ENCODE measurements at regions not wholly inside any gene's neighbourhood (a gene's known extent, or its start where the extent isn't known, plus 50 kb on each side); places are given as distances from the start of the nearest gene placed in this dataset.

- DNase-seq (ENCODE audit: low read depth) = no peak
Measured at GRCh38 chr10:3624367-3624766, 160.6 kb downstream of the KLF6 start.

DNA sequence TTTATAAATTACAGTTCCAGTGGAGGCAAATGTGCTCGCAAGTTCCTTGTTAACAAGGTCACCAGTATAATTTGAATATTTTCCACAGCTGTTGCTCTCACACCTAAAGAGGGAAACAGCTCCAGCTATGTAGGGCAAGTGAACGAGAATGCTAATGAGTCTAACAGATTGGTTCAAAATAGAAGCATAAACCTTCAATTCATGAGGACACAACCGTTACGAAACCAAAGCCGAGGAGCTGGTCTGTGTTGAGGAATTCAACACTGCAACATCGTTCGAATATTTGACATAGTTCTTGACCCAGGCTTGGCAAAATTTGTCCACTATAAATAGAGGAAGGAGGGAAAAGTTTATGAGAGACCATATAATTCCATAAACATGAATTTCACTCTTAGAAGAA lies 161.3 kb downstream of the KLF6 start:
- DNase-seq (ENCODE audit: low read depth) = no peak

DNA sequence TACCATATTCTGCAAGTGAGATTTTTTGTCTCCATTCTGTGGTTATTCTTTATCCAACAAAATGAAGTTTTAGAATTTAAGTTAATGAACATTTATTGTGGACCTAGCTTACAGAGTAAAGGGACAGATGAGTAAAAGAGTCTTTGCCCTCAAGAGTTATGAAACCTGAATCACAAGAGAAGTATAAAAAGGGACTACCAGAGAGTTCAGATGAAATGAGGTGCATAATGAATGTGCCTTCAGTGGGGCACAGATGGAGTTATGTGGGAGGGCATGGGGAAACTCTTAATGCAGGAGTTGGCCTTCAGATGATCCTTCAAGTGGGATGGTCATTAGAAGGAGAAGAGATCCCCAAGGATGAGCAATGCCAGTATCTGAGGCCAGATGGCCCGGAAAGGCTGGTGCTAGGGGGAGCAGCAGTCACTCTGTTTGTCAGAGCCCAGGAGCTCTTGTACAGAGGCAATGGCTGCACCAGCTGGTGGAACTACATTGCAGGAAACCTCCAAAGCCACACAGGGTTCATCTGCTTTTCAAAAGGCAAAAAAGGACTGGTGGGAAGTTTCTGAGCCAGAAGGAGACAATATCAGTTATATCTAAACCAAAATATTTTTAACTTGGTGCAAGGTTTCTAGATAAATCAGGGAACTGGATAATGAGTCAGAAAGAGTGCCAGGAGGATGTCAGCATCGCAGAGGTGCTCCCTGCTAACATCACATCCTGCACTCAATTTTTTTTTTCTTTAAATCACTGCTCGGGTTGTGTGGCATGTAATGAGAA lies 162.0 kb downstream of the KLF6 start:
- DNase-seq (ENCODE audit: low read depth) = no peak

- no peak for DNase-seq (ENCODE audit: low read depth)
Measured at GRCh38 chr10:3622427-3622826, 162.6 kb downstream of the KLF6 start.

- DNase-seq (ENCODE audit: low read depth) = no peak
Measured at GRCh38 chr10:3620818-3621217, 164.2 kb downstream of the KLF6 start.

GRCh38 chr10:3619241-3619640 lies 165.8 kb downstream of the KLF6 start:
- no peak for DNase-seq (ENCODE audit: low read depth)

DNA sequence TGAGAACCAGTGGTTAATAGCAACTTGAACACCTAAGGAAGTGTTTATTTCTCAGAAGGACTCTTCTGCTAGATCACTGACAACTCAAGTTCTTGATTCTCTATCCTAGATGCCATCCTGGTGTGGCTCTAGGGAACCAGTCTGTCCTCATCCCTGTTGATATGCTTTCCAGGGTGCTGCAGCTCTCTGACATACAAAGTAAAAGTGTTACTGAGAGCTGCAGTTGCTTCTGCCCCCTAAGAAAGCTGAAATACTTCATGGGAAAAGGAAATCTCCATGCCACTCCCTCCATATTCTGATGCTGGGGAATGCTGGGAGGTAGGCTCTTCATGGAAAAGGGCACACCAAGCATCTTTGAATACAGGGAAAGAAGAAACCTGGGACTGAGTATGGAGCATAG lies 168.1 kb downstream of the KLF6 start:
- no peak for DNase-seq (ENCODE audit: low read depth)

- no peak for DNase-seq (ENCODE audit: low read depth)
Measured at GRCh38 chr10:3613318-3613717, 171.7 kb downstream of the KLF6 start.

DNA sequence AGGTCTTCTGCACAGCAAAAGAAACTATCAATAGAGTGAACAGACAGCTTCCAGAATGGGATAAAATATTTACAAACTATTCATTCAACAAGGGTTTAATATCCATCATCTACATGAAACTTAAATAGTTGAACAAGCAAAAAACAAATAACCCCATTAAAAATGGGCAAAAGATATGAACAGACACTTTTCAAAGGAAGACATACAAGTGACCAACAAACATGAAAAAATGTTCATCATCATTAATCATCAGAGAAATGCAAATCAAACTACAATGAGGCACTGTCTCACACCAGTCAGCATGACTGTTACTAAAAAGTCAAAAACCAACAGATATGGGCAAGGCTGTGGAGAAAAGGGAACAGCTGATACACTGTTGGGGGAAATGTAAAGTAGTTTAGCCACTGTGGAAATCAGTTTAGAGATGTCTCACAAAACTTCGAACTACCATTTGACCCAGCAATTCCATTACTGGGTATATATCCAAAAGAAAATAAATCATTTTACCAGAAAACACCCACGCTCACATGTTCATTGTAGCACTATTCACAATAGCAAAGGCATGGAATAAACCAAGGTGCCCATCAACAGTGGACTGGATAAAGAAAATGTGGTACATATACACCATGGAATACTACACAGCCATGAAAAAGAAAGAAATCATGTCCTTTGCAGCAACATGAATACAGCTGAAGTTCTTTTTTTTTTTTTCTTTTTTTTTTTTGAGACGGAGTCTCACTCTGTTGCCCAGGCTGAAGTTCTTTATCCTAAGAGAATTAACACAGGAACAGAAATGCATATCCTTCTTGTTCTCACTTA lies 172.6 kb downstream of the KLF6 start:
- DNase-seq (ENCODE audit: low read depth) = no peak

- no peak for DNase-seq (ENCODE audit: low read depth)
Measured at GRCh38 chr10:3606309-3606708, 178.7 kb downstream of the KLF6 start.

GRCh38 chr10:3605882-3606281 lies 179.1 kb downstream of the KLF6 start:
- DNase-seq (ENCODE audit: low read depth) = no peak

DNA sequence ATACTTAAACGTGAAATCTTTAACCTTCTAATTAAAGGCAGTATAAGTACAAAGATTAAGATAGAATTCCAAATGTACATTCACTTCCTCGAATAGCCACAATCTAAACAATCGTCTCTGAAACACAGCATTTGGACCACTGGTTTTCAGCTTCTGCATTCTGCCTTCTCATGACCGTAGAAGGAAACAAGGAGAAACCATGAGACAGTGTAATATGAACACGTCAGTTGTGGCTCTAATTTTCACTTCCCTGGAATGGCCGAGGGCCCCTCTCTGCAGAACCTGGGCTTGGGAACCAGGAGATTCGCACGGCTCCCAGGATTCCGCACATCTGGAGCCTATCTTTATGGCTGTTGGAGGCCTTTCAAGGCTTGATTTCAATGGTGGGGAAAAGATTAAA lies 189.3 kb downstream of the KLF6 start:
- DNase-seq (ENCODE audit: low read depth) = no peak

DNA sequence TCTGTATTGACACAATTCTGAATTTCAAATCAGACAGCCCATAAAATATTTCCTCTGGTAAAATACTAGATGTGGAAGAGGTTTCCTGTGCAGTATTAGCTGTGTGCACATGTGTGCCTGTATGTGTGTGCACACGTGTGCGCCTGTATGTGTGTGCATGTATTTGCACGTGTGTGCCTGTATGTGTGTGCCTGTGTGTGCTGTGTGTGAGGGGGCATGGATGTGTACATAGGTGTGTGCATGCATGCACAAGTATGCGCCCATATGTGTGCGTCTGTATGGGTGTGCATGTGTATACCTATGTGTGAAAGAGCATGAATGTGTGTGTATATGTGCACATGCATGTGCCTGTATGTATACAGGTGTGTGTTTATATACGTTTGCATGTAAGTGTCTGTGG lies 191.4 kb downstream of the KLF6 start:
- no peak for DNase-seq (ENCODE audit: low read depth)

DNA sequence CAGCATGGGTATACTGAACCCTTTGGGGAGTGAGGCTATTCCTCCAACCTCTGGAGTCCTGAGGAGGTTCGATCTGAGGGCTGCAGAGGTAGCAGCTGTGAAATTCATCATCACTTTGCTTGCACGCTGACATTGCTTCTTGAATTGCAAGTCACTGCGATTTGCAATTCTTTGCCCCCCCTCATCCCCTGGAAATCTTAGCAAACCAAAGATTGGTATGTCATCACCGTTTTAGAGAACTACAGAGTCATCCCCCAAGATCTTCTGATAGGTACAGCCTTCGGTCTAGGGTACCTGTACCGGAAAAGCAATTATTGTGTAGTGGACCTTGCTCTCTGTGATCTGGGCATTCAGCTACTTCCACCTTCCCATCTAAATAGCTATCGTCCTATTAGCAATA lies 192.6 kb downstream of the KLF6 start:
- no peak for DNase-seq (ENCODE audit: low read depth)

- no peak for DNase-seq (ENCODE audit: low read depth)
Measured at GRCh38 chr10:3588816-3589215, 196.2 kb downstream of the KLF6 start.

DNA sequence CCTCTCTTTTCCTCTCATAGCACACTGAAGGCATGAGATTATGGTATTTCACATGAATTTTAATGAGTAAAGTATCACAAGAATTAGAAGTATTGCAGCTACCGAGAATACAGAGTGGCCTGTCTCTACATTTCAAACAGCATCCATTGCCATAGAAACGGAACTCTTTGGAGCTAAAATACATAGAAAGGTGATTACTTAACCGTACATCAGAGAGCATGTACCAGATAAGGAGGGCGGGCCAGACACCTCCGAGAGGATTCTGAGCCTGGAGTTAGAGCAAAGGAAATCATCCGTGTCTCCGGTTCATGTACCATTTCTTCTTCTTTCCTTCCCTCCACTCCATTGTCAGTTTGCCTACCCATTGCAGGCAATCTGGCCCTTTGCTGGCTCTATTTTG lies 196.7 kb downstream of the KLF6 start:
- DNase-seq (ENCODE audit: low read depth) = no peak

GRCh38 chr10:3584926-3585784 lies 199.9 kb downstream of the KLF6 start:
- no peak for DNase-seq (ENCODE audit: low read depth)

DNA sequence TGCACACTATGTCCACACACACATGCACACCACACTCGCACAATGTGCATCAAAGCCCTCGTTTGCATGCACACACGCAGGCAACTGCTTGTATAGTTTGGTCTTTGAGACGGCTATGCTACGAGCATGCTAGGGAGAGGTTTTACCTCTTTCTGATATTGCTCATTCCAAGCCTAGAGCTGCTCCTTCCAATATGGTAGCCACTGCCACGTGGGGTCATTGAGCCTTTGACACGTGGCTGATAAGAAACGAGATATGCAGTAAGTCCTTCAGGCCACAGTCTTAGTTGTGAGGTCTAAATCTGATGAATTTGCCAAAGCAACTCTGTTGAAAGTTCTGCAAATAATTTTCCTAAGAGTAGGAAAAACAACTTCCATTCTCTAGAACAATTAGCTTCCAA lies 204.4 kb downstream of the KLF6 start:
- DNase-seq (ENCODE audit: low read depth) = no peak

- DNase-seq (ENCODE audit: low read depth) = no peak
Measured at GRCh38 chr10:3579845-3580244, 205.2 kb downstream of the KLF6 start.

DNA sequence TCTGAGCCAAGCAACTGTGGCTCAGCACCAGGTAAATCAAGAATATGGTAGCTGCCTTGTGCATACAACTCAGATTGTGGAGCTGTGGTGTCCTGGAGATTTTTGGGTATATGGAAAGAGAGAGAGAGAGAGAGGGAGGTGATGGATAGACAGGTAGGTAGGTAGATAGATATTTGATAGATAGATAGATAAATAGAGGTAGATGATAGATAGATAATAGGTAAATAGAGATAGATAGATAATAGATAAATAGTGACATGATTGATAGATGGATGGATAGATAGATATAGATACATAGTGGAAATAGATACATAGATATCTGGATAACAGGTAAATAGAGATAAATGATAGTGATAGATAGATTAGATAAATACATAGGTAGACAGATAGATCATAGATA lies 206.3 kb downstream of the KLF6 start:
- no peak for DNase-seq (ENCODE audit: low read depth)

DNA sequence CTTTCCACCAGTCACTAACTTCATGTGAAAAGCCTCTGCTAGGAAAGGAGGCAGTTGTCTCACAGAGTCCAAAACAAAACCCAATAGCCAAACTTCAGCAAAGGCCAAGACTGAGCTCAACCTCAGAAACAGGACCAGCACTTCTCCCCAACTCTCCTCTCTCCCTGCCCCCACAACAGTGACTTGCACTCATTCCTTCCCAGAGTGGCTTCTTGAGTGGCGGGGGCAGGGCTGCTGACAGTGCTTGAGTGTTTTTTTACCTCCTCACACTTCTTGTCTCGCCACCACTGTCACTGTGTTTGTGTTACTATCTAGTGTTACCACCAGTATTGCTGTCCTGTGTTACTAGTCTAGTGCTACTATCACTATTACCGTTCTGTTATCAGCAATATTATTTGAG lies 206.8 kb downstream of the KLF6 start:
- DNase-seq (ENCODE audit: low read depth) = no peak

- no peak for DNase-seq (ENCODE audit: low read depth)
Measured at GRCh38 chr10:3574451-3574850, 210.6 kb downstream of the KLF6 start.

DNA sequence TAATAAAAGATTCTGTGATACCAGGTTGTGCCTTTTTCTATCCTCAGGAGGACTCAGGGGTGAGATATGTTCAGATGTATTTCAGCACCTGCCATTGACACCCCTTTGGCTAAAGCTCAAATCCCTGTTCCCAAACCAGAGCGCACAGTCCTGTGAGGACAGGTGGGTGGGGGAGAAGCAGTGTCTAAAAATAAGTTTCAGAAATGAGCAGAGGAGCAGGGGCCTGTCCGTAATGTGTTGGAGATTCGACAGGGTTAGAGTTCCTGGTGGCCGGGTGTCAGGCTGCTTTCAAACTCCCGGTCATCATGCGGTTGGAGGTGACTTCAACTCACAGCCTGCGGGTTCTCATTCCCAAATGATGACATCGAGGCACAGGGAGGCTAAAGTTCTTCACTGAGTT lies 211.5 kb downstream of the KLF6 start:
- DNase-seq (ENCODE audit: low read depth) = no peak
